Skeletal muscle tissue (tissue), 3 donors: ENCODE measurements at regions not wholly inside any gene's neighbourhood (a gene's known extent, or its start where the extent isn't known, plus 50 kb on each side); places are given as distances from the start of the nearest gene placed in this dataset.

Experiments
- H3K27ac ChIP-seq: one replicate; pipeline ENCODE4 v1.7.0; 2013; ENCODE audit warnings: mild to moderate bottlenecking, low read depth, low read length, inconsistent platforms
- H3K27me3 ChIP-seq, 3 donors: one replicate each; pipeline ENCODE4 v1.7.0; 2013; ENCODE audit warnings: low read length in 3 of 3; ENCODE audit not compliant: control insufficient read depth in 3 of 3, insufficient read depth in 3 of 3
- H3K36me3 ChIP-seq, 3 donors: one replicate each; pipeline ENCODE4 v1.7.0; 2013; ENCODE audit warnings: low read length in 3 of 3; ENCODE audit not compliant: control insufficient read depth in 3 of 3, insufficient read depth in 3 of 3
- H3K4me1 ChIP-seq, 3 donors: one replicate each; pipeline ENCODE4 v1.7.0; 2013; ENCODE audit warnings: low read length in 3 of 3, mild to moderate bottlenecking in 3 of 3; ENCODE audit not compliant: control insufficient read depth in 3 of 3, insufficient read depth in 3 of 3
- H3K4me3 ChIP-seq, 3 donors: one replicate each; pipeline ENCODE4 v1.7.0; 2013; ENCODE audit warnings: low read length in 3 of 3
- H3K9ac ChIP-seq, 3 donors: one replicate each; pipeline ENCODE4 v1.7.0; 2013; ENCODE audit warnings: low read length in 3 of 3, mild to moderate bottlenecking in 3 of 3, moderate library complexity in 2 of 3, low read depth in 1 of 3
- H3K9me3 ChIP-seq, 3 donors: one replicate each; pipeline ENCODE4 v1.7.0; 2013; ENCODE audit warnings: low read length in 3 of 3; ENCODE audit not compliant: control insufficient read depth in 3 of 3
- donor health status: Osteomylitis.

DNA sequence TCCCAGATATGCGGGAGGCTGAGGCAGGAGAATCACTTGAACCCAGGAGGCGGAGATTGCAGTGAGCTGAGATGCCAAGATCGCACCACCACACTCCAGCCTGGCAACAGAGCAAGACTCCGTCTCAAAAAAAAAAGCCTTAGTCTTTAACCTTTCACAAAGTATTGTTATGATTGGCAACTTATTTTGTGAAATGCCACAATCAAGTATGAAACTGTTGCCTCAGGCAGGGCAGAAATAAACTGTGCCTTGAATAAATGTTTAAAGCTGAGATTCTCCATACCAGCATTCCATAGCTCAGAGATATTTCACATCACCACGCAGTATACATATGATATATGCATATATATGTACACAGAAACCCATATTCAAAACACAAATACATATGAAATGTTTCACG, 120.1 kb upstream of the CCDC28A start:
- H3K36me3 ChIP-seq: no peaks in the 10 kb centered on the region
- H3K4me3 ChIP-seq: no peak overlapping the region
- H3K9me3 ChIP-seq: no peaks in the 10 kb centered on the region
- no peak overlapping the region for H3K9ac ChIP-seq
- no peak overlapping the region for H3K27ac ChIP-seq
- H3K27me3 ChIP-seq: no peaks in the 10 kb centered on the region
- H3K4me1 ChIP-seq: peaks cover 0 to 4% (median 0%) of the 10 kb centered on the region in 3 donors

- Histone ChIP-seq H3K27me3 (no peaks in the 10 kb centered on the region), H3K27ac (no peak overlapping the region), H3K9me3 (no peaks in the 10 kb centered on the region), H3K4me3 (no peak overlapping the region), H3K36me3 (no peaks in the 10 kb centered on the region), H3K4me1 (peaks cover 0 to 4% (median 0%) of the 10 kb centered on the region in 3 donors), H3K9ac (no peak overlapping the region)
Measured at GRCh38 chr6:138654715-138655634, 118.6 kb upstream of the CCDC28A start.

DNA sequence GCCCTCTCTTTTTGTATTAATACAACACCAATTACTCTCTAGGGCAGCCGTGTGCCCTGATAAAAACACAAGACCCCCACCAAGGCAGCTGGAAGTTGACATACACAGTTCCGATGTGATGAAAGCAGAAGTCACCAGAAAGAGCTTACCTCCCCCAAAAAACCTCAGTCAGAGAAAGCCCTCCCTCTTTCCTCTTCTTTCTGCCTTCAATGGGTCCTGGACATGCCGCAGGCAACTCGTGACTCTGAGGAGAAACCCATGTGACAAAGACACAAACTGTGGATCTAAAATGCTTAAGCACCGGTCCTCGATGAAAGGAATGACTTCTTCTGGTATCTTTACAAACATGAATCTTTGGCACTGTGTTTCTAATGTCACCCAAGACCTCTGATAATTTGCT, 117.7 kb upstream of the CCDC28A start:
- Histone ChIP-seq H3K27ac (no peak overlapping the region), H3K9me3 (no peaks in the 10 kb centered on the region), H3K4me1 (peaks cover 0 to 4% (median 0%) of the 10 kb centered on the region in 3 donors), H3K27me3 (no peaks in the 10 kb centered on the region), H3K36me3 (no peaks in the 10 kb centered on the region), H3K4me3 (no peak overlapping the region), H3K9ac (no peak overlapping the region)

DNA sequence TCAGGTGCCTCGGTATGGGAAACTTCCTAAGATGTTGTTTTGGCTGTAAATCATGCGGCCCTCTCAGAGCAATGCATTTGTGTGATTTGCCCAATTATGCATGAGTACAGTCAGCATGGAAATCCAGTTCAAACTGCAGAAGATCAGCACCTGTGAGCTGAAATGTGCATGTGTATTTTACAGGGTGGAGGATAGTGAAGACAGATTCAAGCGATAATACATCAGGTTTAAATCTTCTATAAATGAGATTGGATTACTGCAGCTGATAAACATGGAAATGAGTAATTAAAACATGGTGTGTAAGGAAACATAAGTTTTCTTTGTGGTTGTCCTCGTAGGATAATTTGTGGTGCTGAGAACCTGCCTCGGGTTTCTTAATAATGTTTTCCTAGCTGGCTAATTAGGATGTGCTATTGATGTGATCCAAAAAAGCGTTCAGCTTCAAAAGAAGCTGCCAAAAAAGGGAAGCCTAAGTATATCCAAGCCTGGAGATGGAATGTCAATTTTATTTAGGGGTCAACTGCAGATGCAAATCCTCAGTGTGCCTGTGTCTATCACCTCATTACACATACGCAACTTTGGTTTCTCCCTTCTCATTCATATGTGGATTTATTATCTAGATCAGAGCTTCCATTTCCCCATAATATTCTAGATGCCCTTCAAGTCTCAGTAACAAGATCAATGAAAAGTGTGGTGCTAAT, 117.1 kb upstream of the CCDC28A start:
- Histone ChIP-seq H3K4me1 (peaks cover 0 to 4% (median 0%) of the 10 kb centered on the region in 3 donors), H3K27ac (no peak overlapping the region), H3K27me3 (no peaks in the 10 kb centered on the region)

DNA sequence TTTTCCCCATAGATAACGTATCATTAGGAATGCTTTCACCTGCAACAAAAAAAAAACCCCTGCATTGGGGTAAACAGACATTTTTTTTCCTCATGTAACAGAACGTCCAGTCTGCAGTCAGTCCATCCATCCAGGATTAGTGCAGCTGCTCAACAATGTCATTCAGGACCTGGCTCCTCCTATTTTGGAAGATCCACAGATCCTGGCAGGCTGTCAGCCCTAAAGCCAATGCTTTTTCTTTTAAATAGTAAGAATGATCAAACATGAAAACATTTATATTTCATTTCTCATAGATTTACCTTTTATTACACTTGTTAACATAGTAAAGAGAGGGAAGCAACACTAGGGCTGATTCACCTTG, 116.5 kb upstream of the CCDC28A start:
- Histone ChIP-seq H3K4me1 (peaks cover 0 to 4% (median 0%) of the 10 kb centered on the region in 3 donors), H3K36me3 (no peaks in the 10 kb centered on the region), H3K9me3 (no peaks in the 10 kb centered on the region), H3K27ac (no peak overlapping the region), H3K9ac (no peak overlapping the region), H3K4me3 (no peak overlapping the region), H3K27me3 (no peaks in the 10 kb centered on the region)

More for the DNA sequence above, 117.1 kb upstream of the CCDC28A start:
- Histone ChIP-seq H3K4me3 (no peak overlapping the region), H3K9me3 (no peaks in the 10 kb centered on the region), H3K36me3 (no peaks in the 10 kb centered on the region), H3K9ac (no peak overlapping the region)

DNA sequence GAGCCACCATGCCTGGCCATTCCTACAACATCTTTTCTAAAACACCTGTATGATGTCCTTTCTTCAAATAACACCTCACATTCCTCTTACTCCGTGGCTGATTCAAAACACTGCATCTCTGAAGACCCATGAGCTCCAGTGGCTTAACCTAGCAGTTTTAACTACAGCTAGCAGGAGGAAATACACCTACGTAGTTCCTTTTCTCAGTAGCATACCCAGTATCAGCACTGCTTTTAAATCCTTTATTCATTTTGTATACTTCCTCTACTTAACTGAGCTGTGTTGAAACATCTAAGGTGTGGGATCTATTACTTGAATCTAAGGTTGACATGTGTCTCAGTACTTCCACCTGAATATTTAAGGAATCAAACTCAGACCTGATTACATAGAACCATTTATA, 113.6 kb upstream of the CCDC28A start:
- H3K9ac ChIP-seq: no peak overlapping the region
- H3K9me3 ChIP-seq: no peaks in the 10 kb centered on the region
- no peak overlapping the region for H3K27ac ChIP-seq
- H3K36me3 ChIP-seq: no peaks in the 10 kb centered on the region
- H3K4me3 ChIP-seq: no peak overlapping the region
- peaks cover 0 to 4% (median 0%) of the 10 kb centered on the region in 3 donors for H3K4me1 ChIP-seq
- no peaks in the 10 kb centered on the region for H3K27me3 ChIP-seq

DNA sequence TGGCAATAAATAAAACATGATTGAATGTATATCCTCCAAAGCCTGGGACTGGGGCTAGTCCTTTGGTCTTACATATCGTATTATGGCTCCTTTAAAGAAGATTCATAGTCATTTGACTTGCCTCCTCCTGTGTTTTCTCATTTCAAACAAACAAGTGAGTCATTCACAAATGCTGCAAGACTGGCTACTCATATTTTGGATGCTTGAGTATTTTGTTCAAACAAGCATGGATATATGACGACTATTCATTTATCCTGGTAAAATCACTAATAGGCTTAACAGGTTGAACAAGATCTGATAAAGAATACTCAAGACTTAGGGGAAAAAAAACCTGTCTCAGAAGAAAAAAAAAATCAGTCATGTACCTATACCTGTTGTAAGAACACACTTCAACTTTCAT, 111.1 kb upstream of the CCDC28A start:
- Histone ChIP-seq H3K4me1 (no peaks in the 10 kb centered on the region), H3K9ac (no peak overlapping the region), H3K36me3 (no peaks in the 10 kb centered on the region), H3K27ac (no peak overlapping the region), H3K4me3 (no peak overlapping the region), H3K27me3 (no peaks in the 10 kb centered on the region), H3K9me3 (no peaks in the 10 kb centered on the region)

- no peak overlapping the region for H3K4me3 ChIP-seq
- H3K4me1 ChIP-seq: no peaks in the 10 kb centered on the region
- H3K9ac ChIP-seq: no peak overlapping the region
- H3K36me3 ChIP-seq: no peaks in the 10 kb centered on the region
- no peak overlapping the region for H3K27ac ChIP-seq
- H3K9me3 ChIP-seq: no peaks in the 10 kb centered on the region
- H3K27me3 ChIP-seq: no peaks in the 10 kb centered on the region
Measured at GRCh38 chr6:138663892-138664291, 109.7 kb upstream of the CCDC28A start.

DNA sequence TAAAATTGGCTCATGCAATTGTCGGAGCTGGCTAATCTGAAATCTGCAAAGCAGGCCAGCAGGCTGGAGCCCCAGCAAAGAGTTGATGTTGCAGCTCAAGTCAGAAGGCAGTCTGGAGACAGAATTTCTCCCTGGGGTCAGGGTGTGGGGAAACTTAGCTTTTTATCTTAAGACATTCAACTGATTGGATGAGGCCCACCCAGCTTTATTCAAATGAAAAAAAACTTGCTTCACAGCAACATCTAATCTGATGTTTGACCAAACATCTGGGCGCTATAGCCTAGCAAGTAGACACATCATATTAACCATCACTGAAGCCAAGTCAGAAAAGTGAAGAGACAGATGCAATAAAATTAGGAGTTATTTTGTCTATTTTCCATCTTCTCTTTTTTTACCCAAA, 108.8 kb upstream of the CCDC28A start:
- Histone ChIP-seq H3K27me3 (no peaks in the 10 kb centered on the region), H3K36me3 (no peaks in the 10 kb centered on the region), H3K27ac (no peak overlapping the region), H3K4me1 (no peaks in the 10 kb centered on the region), H3K4me3 (no peak overlapping the region), H3K9me3 (no peaks in the 10 kb centered on the region), H3K9ac (no peak overlapping the region)

- Histone ChIP-seq H3K36me3 (no peaks in the 10 kb centered on the region), H3K9me3 (no peaks in the 10 kb centered on the region), H3K9ac (no peak overlapping the region), H3K4me1 (no peaks in the 10 kb centered on the region), H3K27me3 (no peaks in the 10 kb centered on the region), H3K4me3 (no peak overlapping the region), H3K27ac (no peak overlapping the region)
Measured at GRCh38 chr6:138666636-138667035, 106.9 kb upstream of the CCDC28A start.
